Right atrium auricular region (tissue), 2 donors: ENCODE measurements at regions not wholly inside any gene's neighbourhood (a gene's known extent, or its start where the extent isn't known, plus 50 kb on each side); places are given as distances from the start of the nearest gene placed in this dataset.
"Not testable (repeated sequence)": the region's sequence is repeated elsewhere in the genome, so short reads cannot be mapped to it uniquely, and the experiment has no call there.

Experiments used
- DNase-seq: peaks from one replicate; pipeline ENCODE4 v3.0.0-alpha.2; 2019; ENCODE audit warnings: low spot score
- H3K27ac ChIP-seq, 2 donors: fragments of 200-600 bp; sonication (generic); 1 replicate in 1 of 2; 2 replicates in 1 of 2; pipeline ENCODE4 v1.5.1; 2016 to 2019
- H3K27me3 ChIP-seq, 2 donors: fragments of 200-600 bp; sonication (generic); one replicate each; pipeline versions ENCODE4 v1.5.1 to v1.6.0; 2017 to 2019
- H3K36me3 ChIP-seq: fragments of 200-600 bp; sonication (generic); one replicate; pipeline ENCODE4 v1.5.1; 2016
- H3K4me1 ChIP-seq, 2 donors: fragments of 200-600 bp; sonication (generic); one replicate each; pipeline versions ENCODE4 v1.5.1 to v1.6.0; 2017 to 2019
- H3K4me3 ChIP-seq, 2 donors: fragments of 200-600 bp; sonication (generic); 1 replicate in 1 of 2; 2 replicates in 1 of 2; pipeline ENCODE4 v1.5.1; 2017 to 2019; ENCODE audit warnings: mild to moderate bottlenecking in 1 of 2, moderate library complexity in 1 of 2
- H3K9me3 ChIP-seq, 2 donors: fragments of 200-600 bp; sonication (generic); one replicate each; pipeline ENCODE4 v1.5.1; 2019
- TF ChIP-seq, protein P1 (sequence below), 2 donors: fragments of 200-600 bp; sonication (generic); IDR thresholded peaks; one replicate each; pipeline ENCODE4 v1.5.1; 2019; ENCODE audit warnings: antibody characterized with exemption in 2 of 2

DNA sequence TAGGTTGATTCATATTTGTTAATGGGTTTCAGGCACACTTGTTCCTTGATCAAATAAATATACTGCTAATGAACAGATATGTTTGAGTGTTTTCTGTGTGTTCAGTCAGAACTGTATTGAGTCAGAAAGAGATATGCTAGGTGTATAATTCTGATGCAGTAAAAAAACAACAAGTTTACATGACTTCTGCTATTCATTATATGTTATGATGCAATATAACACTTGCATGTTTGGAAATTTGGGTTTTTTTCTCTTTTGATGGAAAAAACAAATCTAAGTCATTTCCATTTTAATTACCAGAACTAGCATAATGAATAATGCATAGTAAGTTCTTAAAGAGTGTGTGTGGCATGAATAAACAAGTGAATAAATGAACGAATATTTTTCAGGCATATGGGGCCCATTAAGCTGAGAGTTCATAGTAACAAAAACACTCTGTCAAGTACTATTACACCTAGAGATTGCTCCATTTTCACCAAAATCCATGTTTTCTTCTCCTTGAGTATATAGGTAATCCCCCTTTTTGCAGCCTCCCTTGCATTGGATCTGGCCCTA lies 208.3 kb upstream of the NT5E start:
- Histone ChIP-seq H3K4me3 (no peak overlapping the region), H3K27me3 (no peaks in the 10 kb centered on the region), H3K4me1 (no peaks in the 10 kb centered on the region), H3K36me3 (no peaks in the 10 kb centered on the region), H3K9me3 (peaks cover 0 to 1% of the 10 kb centered on the region in 2 donors), H3K27ac (no peak overlapping the region)
- TF ChIP-seq, protein P1, sequence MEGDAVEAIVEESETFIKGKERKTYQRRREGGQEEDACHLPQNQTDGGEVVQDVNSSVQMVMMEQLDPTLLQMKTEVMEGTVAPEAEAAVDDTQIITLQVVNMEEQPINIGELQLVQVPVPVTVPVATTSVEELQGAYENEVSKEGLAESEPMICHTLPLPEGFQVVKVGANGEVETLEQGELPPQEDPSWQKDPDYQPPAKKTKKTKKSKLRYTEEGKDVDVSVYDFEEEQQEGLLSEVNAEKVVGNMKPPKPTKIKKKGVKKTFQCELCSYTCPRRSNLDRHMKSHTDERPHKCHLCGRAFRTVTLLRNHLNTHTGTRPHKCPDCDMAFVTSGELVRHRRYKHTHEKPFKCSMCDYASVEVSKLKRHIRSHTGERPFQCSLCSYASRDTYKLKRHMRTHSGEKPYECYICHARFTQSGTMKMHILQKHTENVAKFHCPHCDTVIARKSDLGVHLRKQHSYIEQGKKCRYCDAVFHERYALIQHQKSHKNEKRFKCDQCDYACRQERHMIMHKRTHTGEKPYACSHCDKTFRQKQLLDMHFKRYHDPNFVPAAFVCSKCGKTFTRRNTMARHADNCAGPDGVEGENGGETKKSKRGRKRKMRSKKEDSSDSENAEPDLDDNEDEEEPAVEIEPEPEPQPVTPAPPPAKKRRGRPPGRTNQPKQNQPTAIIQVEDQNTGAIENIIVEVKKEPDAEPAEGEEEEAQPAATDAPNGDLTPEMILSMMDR (IDR thresholded peaks at IDR 0.05) = no peak
- no peak for DNase-seq

DNA sequence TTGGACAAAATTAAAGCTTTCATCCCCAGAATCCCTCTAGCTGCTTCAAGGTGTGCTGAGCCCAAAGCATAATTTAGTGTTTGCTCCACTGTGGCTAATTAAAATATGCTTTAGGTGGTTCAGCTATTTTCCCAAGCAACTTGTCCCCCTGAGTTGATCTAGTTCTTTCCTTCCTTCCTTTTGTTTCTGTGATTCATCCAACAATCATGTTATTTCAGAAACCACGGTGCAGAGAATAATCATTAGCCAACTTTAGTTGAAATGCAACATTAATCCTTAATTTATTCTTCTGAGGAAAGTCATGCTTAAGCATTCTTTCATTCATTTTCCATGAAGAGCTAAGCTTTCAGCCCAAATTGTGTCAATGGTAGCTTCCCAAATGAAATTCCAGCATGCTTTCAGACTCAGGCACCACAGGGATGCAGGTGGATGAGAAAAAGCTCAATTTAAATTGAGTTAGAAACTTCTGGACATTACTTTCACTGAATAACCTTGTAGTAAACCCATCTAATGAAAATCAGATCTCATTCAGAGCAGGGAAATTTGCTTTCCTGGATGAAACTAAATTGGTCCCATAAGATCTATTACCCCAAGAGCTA lies 209.0 kb upstream of the NT5E start:
- Histone ChIP-seq H3K27ac (no peak overlapping the region), H3K27me3 (no peaks in the 10 kb centered on the region), H3K4me1 (no peaks in the 10 kb centered on the region), H3K9me3 (no peaks in the 10 kb centered on the region), H3K36me3 (no peaks in the 10 kb centered on the region), H3K4me3 (no peak overlapping the region)
- no peak for DNase-seq
- TF ChIP-seq, protein P1 (IDR thresholded peaks at IDR 0.05) = no peak

DNA sequence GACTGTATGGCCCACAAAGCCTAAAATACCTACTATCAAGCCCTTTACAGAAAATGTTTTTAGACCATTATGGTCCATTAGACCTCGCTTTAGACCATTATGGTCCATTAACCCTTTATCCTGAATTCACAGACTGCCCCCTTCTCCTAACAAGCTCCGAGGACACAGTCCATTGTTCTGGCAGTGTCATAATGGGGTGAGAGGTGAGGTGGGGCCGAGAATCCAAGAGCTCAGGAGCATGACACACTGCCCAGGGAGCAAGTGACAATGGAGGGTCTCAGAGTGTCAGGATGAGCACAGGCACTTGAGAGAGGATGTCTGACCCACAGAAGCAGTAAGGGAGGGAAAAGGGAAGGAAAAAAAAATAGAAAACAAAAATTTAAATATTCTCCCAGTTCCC lies 212.4 kb upstream of the NT5E start:
- Histone ChIP-seq H3K4me3 (no peak overlapping the region), H3K27me3 (no peaks in the 10 kb centered on the region), H3K4me1 (no peaks in the 10 kb centered on the region), H3K9me3 (no peaks in the 10 kb centered on the region), H3K36me3 (no peaks in the 10 kb centered on the region), H3K27ac (no peak overlapping the region)
- TF ChIP-seq, protein P1 (IDR thresholded peaks at IDR 0.05) = no peak
- no peak for DNase-seq

DNA sequence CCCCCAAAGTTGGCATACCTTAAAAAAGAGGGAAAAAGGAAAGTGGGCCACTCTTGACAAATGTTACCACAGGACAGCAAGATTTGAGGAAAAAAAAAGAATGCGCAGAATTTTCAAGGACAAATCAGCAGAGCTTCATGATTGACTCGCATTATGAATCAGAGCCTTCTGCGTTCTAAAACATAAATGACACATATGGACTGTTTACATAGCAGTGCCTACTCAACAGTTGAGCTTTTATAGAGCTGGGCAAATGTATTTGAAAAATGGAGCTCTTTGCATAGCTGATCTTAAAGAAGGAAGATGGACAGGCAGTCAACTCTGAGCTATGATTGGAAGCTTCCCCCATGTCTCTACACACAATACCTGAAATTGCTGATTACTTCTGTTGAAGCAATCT lies 213.2 kb upstream of the NT5E start:
- no peak for DNase-seq
- no peaks in the 10 kb centered on the region for H3K9me3 ChIP-seq
- H3K27ac ChIP-seq = no peak overlapping the region
- no peaks in the 10 kb centered on the region for H3K36me3 ChIP-seq
- H3K4me1 ChIP-seq = no peaks in the 10 kb centered on the region
- no peaks in the 10 kb centered on the region for H3K27me3 ChIP-seq
- TF ChIP-seq, protein P1 (IDR thresholded peaks at IDR 0.05) = no peak
- H3K4me3 ChIP-seq = no peak overlapping the region

DNA sequence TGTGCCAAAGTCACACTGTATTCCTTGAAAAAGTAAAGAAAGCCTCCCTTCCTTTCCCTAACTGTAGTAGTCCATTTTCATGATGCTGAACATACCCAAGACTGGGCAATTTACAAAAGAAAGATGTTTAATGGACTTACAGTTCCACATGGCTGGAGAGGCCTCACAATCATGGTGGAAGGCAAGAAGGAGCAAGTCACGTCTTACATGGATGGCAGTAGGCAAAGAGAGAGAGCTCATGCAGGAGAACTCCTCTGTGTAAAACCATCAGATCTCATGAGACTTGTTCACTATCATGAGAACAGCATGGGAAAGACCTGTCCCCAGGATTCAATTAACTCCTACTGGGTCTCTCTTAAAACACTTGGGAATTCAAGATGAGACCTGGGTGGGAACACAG lies 222.5 kb upstream of the NT5E start:
- not testable (repeated sequence) for H3K4me1 ChIP-seq, H3K4me3 ChIP-seq, DNase-seq, H3K27me3 ChIP-seq, H3K36me3 ChIP-seq, H3K27ac ChIP-seq
- H3K9me3 ChIP-seq = peaks cover 0 to 20% of the 10 kb centered on the region in 2 donors

DNA sequence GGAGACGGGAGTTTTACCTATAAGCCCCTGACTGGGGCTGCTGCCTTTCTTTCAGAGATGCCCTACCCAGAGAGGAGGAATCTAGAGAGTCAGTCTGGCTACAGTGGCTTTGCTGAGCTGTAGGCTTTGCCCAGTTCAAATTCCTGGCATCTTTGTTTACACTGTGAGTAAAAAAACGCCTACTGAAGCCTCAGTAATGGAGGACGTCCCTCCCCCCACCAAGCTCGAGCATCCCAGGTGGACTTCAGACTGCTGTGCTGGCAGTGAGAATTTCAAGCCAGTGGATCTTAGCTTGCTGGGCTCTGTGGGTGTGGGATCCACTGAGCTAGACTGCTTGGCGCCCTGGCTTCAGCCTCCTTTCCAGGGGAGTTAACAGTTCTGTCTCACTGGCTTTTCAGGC lies 237.1 kb upstream of the NT5E start:
- DNase-seq, H3K27me3 ChIP-seq, H3K27ac ChIP-seq, H3K4me1 ChIP-seq, H3K36me3 ChIP-seq, H3K4me3 ChIP-seq: not testable (repeated sequence)
- peaks cover 0 to 15% of the 10 kb centered on the region in 2 donors for H3K9me3 ChIP-seq

DNA sequence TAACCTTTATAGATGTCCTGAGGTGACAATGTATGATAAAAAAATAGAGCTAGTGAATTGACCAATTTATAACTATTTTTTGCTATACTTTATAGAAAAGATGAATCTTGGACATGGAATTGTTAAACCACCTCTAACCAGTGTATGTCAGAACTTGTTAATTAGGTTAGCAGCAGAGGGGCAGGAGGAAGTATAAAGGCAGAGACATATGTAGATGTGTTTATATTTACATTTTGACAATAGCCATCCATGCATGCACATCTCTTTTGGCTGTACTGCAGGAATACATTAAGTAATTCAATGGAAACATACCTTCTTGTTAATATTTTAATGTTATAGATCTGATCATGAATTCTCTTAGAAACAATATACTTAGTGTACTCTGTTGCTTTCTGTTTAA lies 254.6 kb upstream of the NT5E start:
- peaks cover 0 to 17% of the 10 kb centered on the region in 2 donors for H3K9me3 ChIP-seq
- H3K27ac ChIP-seq = no peak overlapping the region
- H3K36me3 ChIP-seq = no peaks in the 10 kb centered on the region
- no peak for DNase-seq
- H3K4me1 ChIP-seq = no peaks in the 10 kb centered on the region
- TF ChIP-seq, protein P1 (IDR thresholded peaks at IDR 0.05) = no peak
- no peak overlapping the region for H3K4me3 ChIP-seq
- H3K27me3 ChIP-seq = no peaks in the 10 kb centered on the region
